Daoy (cell line): ENCODE measurements at regions not wholly inside any gene's neighbourhood (a gene's known extent, or its start where the extent isn't known, plus 50 kb on each side); places are given as distances from the start of the nearest gene placed in this dataset.

Experiments
- DNase-seq: peaks from one replicate; pipeline ENCODE4 v3.0.0-alpha.2; 2015; ENCODE audit warnings: low read depth

- DNase-seq = no peak
Measured at GRCh38 chr1:116262207-116262994, 110.6 kb upstream of the ATP1A1 start.

GRCh38 chr1:116262995-116263385 is 110.1 kb upstream of the ATP1A1 start:
- DNase-seq = no peak

GRCh38 chr1:116265931-116266863 is 106.8 kb upstream of the ATP1A1 start:
- no peak for DNase-seq

- no peak for DNase-seq
Measured at GRCh38 chr1:116266864-116267212, 106.2 kb upstream of the ATP1A1 start.

- peak; percentile 70 for DNase-seq
Measured at GRCh38 chr1:116268211-116268610, 104.8 kb upstream of the ATP1A1 start.

- DNase-seq = no peak
Measured at GRCh38 chr1:116270316-116271057, 102.6 kb upstream of the ATP1A1 start.

GRCh38 chr1:116273042-116273783 is 99.8 kb upstream of the ATP1A1 start:
- DNase-seq = no peak

GRCh38 chr1:116276532-116276931 is 96.5 kb upstream of the ATP1A1 start:
- DNase-seq = no peak

- no peak for DNase-seq
Measured at GRCh38 chr1:116277840-116278540, 95.1 kb upstream of the ATP1A1 start.

- no peak for DNase-seq
Measured at GRCh38 chr1:116278541-116278866, 94.5 kb upstream of the ATP1A1 start.

GRCh38 chr1:116279715-116280114 is 93.3 kb upstream of the ATP1A1 start:
- DNase-seq = no peak

GRCh38 chr1:116284819-116285390 is 88.1 kb upstream of the ATP1A1 start:
- no peak for DNase-seq

- peak; percentile 33 for DNase-seq
Measured at GRCh38 chr1:116286541-116286971, 86.5 kb upstream of the ATP1A1 start.

GRCh38 chr1:116287341-116288200 is 85.5 kb upstream of the ATP1A1 start:
- no peak for DNase-seq

GRCh38 chr1:116288201-116288598 is 84.8 kb upstream of the ATP1A1 start:
- no peak for DNase-seq

GRCh38 chr1:116289193-116289592 is 83.9 kb upstream of the ATP1A1 start:
- no peak for DNase-seq

GRCh38 chr1:116290085-116290705 is 82.8 kb upstream of the ATP1A1 start:
- DNase-seq = no peak

- DNase-seq = no peak
Measured at GRCh38 chr1:116291024-116291423, 82.0 kb upstream of the ATP1A1 start.
